Thymus (tissue), 11 donors: ENCODE measurements at regions not wholly inside any gene's neighbourhood (a gene's known extent, or its start where the extent isn't known, plus 50 kb on each side); places are given as distances from the start of the nearest gene placed in this dataset.

Experiments
- DNase-seq, 9 donors: peaks; one replicate each; pipeline ENCODE4 v3.0.0-alpha.2; 2013; ENCODE audit warnings: low spot score in 9 of 9, low read depth in 6 of 9, missing footprints in 1 of 9
- H3K27ac ChIP-seq, 2 donors: one replicate each; pipeline ENCODE4 v1.5.1; 2013; ENCODE audit warnings: control low read depth in 1 of 2, low read depth in 1 of 2, low read length in 1 of 2, mild to moderate bottlenecking in 1 of 2, moderate library complexity in 1 of 2
- H3K27me3 ChIP-seq, 2 donors: one replicate each; pipeline ENCODE4 v1.5.1; 2013; ENCODE audit warnings: low read length in 1 of 2; ENCODE audit not compliant: control insufficient read depth in 2 of 2, insufficient read depth in 1 of 2
- H3K36me3 ChIP-seq, 2 donors: one replicate each; pipeline ENCODE4 v1.5.1; 2013; ENCODE audit warnings: low read length in 1 of 2, mild to moderate bottlenecking in 1 of 2, moderate library complexity in 1 of 2; ENCODE audit not compliant: control insufficient read depth in 2 of 2, insufficient read depth in 2 of 2
- H3K4me1 ChIP-seq, 2 donors: one replicate each; pipeline ENCODE4 v1.5.1; 2013; ENCODE audit warnings: low read length in 2 of 2; ENCODE audit not compliant: control insufficient read depth in 2 of 2, insufficient read depth in 2 of 2
- H3K4me3 ChIP-seq, 2 donors: one replicate each; pipeline ENCODE4 v1.5.1; 2013; ENCODE audit warnings: low read length in 2 of 2, control low read depth in 1 of 2, mild to moderate bottlenecking in 1 of 2
- H3K9me3 ChIP-seq, 2 donors: one replicate each; pipeline ENCODE4 v1.5.1; 2013; ENCODE audit warnings: low read length in 1 of 2, mild to moderate bottlenecking in 1 of 2; ENCODE audit not compliant: control insufficient read depth in 2 of 2, insufficient read depth in 1 of 2
- WGBS: extraction: QIAGEN DNeasy Blood & Tissue Kit; methylation state at CpG from one replicate; pipeline ENCODE4 v1.1.7; 2013; 5-methylcytosine and 5-hydroxymethylcytosine counted together
- donor health status: healthy.

DNA sequence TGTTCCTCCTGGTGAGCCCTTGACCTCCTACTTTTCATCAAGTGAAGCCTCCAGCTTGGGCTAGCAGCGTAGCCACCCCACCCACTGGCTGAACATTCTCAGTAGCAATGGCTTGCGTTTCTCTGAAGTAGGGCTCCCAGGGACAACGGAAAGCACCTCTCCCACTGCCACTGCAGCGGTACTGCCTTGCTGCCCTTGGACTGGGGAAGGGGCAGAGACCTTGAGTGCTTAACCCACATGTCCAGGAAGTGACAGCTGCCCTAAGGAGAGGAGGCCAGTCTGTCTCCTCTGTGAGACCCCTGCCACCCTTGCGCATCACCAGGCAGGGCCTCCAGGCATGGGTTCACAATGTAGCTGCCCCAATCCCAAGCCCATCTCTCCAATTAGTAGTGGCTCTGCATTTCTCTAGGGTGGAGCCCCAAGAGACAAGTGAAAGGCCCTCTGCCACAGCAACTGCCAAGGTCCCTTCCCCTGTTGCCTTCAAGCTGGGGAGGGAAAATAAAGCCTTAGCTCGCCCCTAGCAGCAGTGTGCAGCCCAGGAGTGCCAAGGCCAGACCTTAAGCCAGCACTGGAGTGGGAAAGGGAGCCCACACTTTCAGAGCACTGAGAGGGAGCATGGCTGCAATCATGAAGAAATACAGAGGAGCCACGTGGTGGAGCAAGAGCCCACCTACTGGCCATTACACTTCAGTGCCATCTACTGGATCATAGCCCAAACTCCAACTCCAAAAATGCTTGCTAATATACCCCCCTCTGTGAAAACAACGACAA lies 175.9 kb upstream of the TRPC4 start:
- Histone ChIP-seq H3K27me3 (no peaks in the 10 kb centered on the region), H3K27ac (no peak overlapping the region)
- 77% methylated on average over 8 of the region's 8 CpGs for WGBS

DNA sequence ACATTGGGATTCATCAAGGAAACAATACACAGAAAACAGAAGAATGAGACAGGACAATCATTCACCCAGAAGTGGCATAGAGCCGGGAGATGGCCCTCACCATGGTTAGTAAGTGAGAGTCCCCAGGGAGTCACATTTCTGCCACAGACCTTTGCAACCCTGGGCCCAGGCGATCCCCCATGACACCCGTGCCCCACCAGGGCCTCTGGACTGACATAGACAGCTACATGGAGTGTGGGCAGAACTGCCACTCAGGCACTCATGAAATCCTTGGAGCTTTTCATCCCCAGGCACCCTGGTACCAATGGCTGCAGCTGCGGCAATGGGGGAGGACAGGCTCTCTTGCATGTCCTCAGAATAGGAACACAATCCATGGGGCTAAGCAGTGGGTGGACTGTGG lies 174.5 kb upstream of the TRPC4 start:
- no peak for DNase-seq
- WGBS = 95% methylated on average over 4 of the region's 4 CpGs
- Histone ChIP-seq H3K4me1 (no peaks in the 10 kb centered on the region), H3K4me3 (no peak overlapping the region), H3K27me3 (no peaks in the 10 kb centered on the region), H3K36me3 (no peaks in the 10 kb centered on the region), H3K9me3 (no peaks in the 10 kb centered on the region), H3K27ac (no peak overlapping the region)

More for the DNA sequence above, 175.9 kb upstream of the TRPC4 start:
- no peaks in the 10 kb centered on the region for H3K9me3 ChIP-seq
- DNase-seq = no peak
- H3K36me3 ChIP-seq = no peaks in the 10 kb centered on the region
- H3K4me1 ChIP-seq = no peaks in the 10 kb centered on the region
- H3K4me3 ChIP-seq = no peak overlapping the region

DNA sequence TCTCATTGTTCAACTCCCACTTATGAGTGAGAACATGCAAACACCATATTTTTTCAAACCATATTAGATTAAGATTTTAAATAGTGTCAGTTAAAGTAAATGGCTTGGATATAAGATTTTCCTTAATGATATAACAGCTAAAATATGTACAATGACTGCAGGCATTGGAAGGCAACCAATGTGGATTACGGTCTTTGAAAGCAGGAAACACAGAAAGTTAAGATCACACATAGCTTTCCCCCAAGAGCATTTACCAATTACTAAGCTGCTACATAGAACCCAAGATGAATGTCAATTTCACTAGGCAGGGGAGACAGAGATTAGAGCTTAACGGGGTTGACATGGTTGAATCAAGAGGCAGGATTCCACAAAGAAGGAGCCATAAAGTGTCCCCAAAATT lies 173.2 kb upstream of the TRPC4 start:
- Histone ChIP-seq H3K9me3 (no peaks in the 10 kb centered on the region), H3K27ac (no peak overlapping the region), H3K4me3 (no peak overlapping the region), H3K27me3 (no peaks in the 10 kb centered on the region), H3K36me3 (no peaks in the 10 kb centered on the region), H3K4me1 (no peaks in the 10 kb centered on the region)
- no peak for DNase-seq
- WGBS = 92% methylated on average over 2 of the region's 2 CpGs

DNA sequence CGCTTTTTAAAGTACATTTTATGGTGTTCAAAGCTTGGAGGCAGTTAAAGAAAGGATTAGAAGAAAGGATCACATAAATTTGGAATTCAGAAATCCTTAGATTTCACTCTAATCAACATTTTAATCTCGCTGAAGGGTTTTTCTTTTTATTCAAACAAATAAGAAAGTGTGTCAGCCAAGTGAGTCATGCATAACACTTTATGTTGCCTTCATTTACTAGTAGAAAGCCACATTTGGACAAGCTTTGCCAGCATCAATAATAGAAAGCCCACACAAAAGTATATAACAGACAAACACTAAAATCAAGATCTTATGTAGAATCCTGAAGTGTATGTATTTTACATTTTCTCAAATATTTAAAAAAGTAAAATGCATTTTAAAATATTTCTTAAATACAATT lies 154.9 kb upstream of the TRPC4 start:
- no peaks in the 10 kb centered on the region for H3K9me3 ChIP-seq
- no peaks in the 10 kb centered on the region for H3K27me3 ChIP-seq
- no peak overlapping the region for H3K4me3 ChIP-seq
- 42% methylated on average over 2 of the region's 2 CpGs for WGBS
- no peak overlapping the region for H3K27ac ChIP-seq
- no peak for DNase-seq
- no peaks in the 10 kb centered on the region for H3K36me3 ChIP-seq
- H3K4me1 ChIP-seq = no peaks in the 10 kb centered on the region

DNA sequence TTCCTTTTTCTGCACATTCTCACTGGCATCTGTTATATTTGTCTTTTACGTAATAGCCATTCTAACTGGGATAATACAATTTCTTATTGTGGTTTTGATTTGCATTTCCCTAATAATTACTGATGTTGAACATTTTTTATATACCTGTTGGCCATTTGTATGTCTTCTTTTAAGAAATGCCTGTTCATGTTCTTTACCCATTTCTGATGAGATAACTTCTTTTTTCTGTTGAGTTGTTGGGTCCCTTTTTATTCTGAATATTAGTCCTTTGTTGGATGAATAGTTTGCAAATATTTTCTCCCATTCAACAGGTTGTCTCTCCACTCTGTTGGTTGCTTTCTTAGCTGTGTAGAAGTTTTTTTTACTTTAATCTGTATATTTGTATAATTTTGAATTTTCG lies 147.7 kb upstream of the TRPC4 start:
- H3K9me3 ChIP-seq = no peaks in the 10 kb centered on the region
- no peaks in the 10 kb centered on the region for H3K36me3 ChIP-seq
- H3K4me1 ChIP-seq = no peaks in the 10 kb centered on the region
- no peak overlapping the region for H3K4me3 ChIP-seq
- DNase-seq = no peak
- H3K27me3 ChIP-seq = no peaks in the 10 kb centered on the region
- no peak overlapping the region for H3K27ac ChIP-seq
- 93% methylated on average over 2 of the region's 2 CpGs for WGBS

DNA sequence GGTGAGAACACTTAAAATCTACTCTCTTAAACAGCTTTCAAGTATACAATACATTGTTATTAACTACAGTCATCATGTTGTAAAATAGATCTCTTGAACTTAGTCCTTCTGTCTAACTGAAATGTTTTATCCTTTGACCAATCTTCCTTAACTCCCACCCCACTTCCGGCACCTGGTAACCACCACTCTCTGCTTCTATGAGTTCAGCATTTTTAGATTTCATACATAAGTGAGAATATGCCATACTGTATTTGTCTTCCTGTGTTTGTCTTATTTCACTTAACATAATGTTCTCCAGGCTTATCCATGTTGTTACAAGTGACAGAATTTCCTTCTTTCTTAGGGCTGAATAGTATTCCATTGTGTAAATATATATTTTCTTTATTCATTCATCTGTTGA lies 144.1 kb upstream of the TRPC4 start:
- Histone ChIP-seq H3K4me3 (no peak overlapping the region), H3K27ac (no peak overlapping the region), H3K4me1 (no peaks in the 10 kb centered on the region), H3K27me3 (no peaks in the 10 kb centered on the region), H3K36me3 (no peaks in the 10 kb centered on the region), H3K9me3 (no peaks in the 10 kb centered on the region)
- DNase-seq = no peak
- WGBS = 95% methylated on average over 1 of the region's 1 CpG

DNA sequence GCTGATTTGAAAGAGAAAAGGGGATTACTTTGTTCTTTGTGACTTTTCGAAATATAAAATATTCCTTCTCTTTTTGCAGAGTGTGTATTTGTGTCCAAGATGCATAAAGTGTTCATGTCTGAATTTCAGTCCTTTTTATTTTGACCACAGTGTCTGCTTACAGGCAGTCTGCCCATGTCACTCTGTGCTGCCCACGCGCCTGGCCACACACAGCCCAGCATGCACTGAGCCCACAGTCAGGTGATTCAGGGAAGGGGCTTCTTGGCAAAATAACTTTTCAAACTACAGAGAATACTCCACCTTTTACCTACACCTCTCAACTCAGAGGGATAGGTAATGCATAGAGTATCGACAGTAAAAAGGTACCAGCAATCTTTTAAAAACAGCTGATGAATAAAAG lies 142.5 kb upstream of the TRPC4 start:
- H3K27ac ChIP-seq = no peak overlapping the region
- H3K9me3 ChIP-seq = no peaks in the 10 kb centered on the region
- 93% methylated on average over 4 of the region's 4 CpGs for WGBS
- no peak overlapping the region for H3K4me3 ChIP-seq
- no peaks in the 10 kb centered on the region for H3K36me3 ChIP-seq
- no peaks in the 10 kb centered on the region for H3K4me1 ChIP-seq
- DNase-seq = no peak
- no peaks in the 10 kb centered on the region for H3K27me3 ChIP-seq

DNA sequence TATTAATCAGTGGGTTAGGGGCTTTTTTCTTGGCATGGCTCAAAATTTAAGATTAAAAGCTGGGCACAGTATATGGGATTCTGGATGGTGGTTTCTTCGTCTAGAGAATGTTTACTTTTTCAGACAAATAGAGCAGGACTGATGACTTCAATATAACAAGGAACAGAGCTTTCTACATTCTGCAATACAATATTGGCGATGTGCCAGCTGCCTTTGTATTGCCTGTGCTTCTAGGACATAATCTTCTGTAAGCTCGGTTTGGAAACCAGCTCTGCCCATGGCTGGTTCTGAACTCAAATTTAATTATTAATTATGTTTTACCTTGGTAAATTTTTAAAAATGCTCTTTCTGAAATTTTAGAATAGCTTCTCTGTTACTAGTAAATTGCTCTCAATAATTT lies 139.1 kb upstream of the TRPC4 start:
- DNase-seq = no peak
- Histone ChIP-seq H3K36me3 (no peaks in the 10 kb centered on the region), H3K4me1 (no peaks in the 10 kb centered on the region), H3K9me3 (no peaks in the 10 kb centered on the region), H3K4me3 (no peak overlapping the region), H3K27me3 (no peaks in the 10 kb centered on the region), H3K27ac (no peak overlapping the region)
- WGBS = 92% methylated on average over 3 of the region's 3 CpGs

DNA sequence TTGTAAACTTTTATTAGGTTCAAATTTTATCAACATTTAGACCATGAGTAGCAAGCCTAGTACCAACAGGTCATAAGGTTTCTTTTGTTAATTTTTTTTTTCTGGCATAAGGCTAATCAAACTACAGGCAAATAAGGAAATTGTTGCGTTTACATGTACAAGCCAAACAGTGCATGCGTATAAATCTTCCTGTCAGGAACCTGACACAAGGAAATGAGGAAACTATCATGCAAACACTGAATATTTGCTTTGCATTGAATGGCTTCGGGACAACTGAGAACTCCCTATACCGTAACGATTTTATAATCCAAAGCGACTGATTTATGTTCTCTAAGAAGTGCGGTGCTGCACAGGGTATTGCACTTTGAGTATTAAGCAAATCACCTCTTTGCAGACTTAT lies 133.0 kb upstream of the TRPC4 start:
- Histone ChIP-seq H3K4me3 (no peak overlapping the region), H3K27ac (no peak overlapping the region), H3K9me3 (no peaks in the 10 kb centered on the region), H3K27me3 (no peaks in the 10 kb centered on the region), H3K36me3 (no peaks in the 10 kb centered on the region), H3K4me1 (no peaks in the 10 kb centered on the region)
- no peak for DNase-seq
- WGBS = 33% methylated on average over 7 of the region's 7 CpGs

DNA sequence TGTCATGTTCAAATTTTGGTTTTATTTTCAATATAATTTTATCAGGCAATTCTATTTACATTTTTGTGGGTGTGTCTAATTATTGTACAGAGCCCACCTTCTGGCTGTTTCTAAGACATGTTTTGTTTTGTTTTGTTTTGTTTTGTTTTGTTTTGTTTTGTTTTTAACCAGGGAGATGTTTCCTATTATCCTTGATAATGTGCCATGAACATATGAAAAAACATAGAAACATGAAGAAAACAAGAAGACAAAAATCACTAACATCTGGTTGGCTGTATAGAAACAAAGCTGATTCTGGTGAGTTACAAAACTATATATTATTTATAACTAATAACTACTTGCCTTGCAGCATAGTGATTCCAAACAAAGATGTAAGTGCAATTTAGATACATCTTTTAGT lies 128.1 kb upstream of the TRPC4 start:
- Histone ChIP-seq H3K27ac (no peak overlapping the region), H3K27me3 (no peaks in the 10 kb centered on the region)
- DNase-seq = no peak

More for the DNA sequence above, 128.1 kb upstream of the TRPC4 start:
- Histone ChIP-seq H3K4me1 (no peaks in the 10 kb centered on the region), H3K9me3 (no peaks in the 10 kb centered on the region), H3K4me3 (no peak overlapping the region), H3K36me3 (no peaks in the 10 kb centered on the region)
